DND-41 (cell line): ENCODE measurements at regions not wholly inside any gene's neighbourhood (a gene's known extent, or its start where the extent isn't known, plus 50 kb on each side); places are given as distances from the start of the nearest gene placed in this dataset.

Source experiments
- ATAC-seq: fragments of 200-7000 bp; cut with Tn5 transposase; 3 replicates; pipeline ENCODE4 v1.9.1; 2021; ENCODE audit warnings: low read depth; ENCODE audit not compliant: insufficient read depth
- DNase-seq: peaks from one replicate; pipeline ENCODE4 v3.0.0-alpha.2; 2020
- H2AFZ ChIP-seq: 2 replicates; pipeline ENCODE4 v1.6.0; 2012; ENCODE audit warnings: low read depth, low read length
- H3K27ac ChIP-seq: 2 replicates; pipeline ENCODE4 v1.5.1; 2012; ENCODE audit warnings: low read length, inconsistent platforms
- H3K27me3 ChIP-seq: fragments of 200-600 bp; sonication (generic); 2 replicates; pipeline ENCODE4 v1.6.0; 2012; ENCODE audit warnings: low read length, mild to moderate bottlenecking, inconsistent platforms; ENCODE audit not compliant: insufficient read depth, poor library complexity
- H3K36me3 ChIP-seq: 2 replicates; pipeline ENCODE4 v1.5.1; 2012; ENCODE audit warnings: low read length, inconsistent platforms; ENCODE audit not compliant: insufficient read depth
- H3K4me1 ChIP-seq: 2 replicates; pipeline ENCODE4 v1.5.1; 2012; ENCODE audit warnings: mild to moderate bottlenecking, low read length; ENCODE audit not compliant: insufficient read depth
- H3K4me2 ChIP-seq: 2 replicates; pipeline ENCODE4 v1.6.0; 2012; ENCODE audit warnings: mild to moderate bottlenecking, moderate library complexity, low read length, inconsistent platforms; ENCODE audit not compliant: insufficient read depth
- H3K4me3 ChIP-seq, 2 experiments: fragments of 200-600 bp in 1 of 2; shearing (Covaris generic) in 1 of 2; 2 replicates each; pipeline ENCODE4 v1.5.1; 2012 to 2016; ENCODE audit warnings: inconsistent platforms in 2 of 2, low read length in 2 of 2, mild to moderate bottlenecking in 2 of 2, low read depth in 1 of 2, moderate library complexity in 1 of 2
- H3K79me2 ChIP-seq: 2 replicates; pipeline ENCODE4 v1.6.0; 2012; ENCODE audit warnings: low read length, inconsistent platforms; ENCODE audit not compliant: insufficient read depth
- H3K9ac ChIP-seq: 2 replicates; pipeline ENCODE4 v1.6.0; 2012; ENCODE audit warnings: low read depth, mild to moderate bottlenecking, inconsistent platforms, low read length, moderate library complexity
- H3K9me3 ChIP-seq: 2 replicates; pipeline ENCODE4 v1.5.1; 2012; ENCODE audit warnings: low read length, moderate library complexity, mild to moderate bottlenecking, inconsistent platforms; ENCODE audit not compliant: insufficient read depth, severe bottlenecking
- H4K20me1 ChIP-seq: 2 replicates; pipeline ENCODE4 v1.6.0; 2012; ENCODE audit warnings: low read length; ENCODE audit not compliant: insufficient read depth
- CTCF ChIP-seq: IDR thresholded peaks from 2 replicates; pipeline ENCODE4 v1.5.1; 2012; ENCODE audit warnings: borderline replicate concordance, low read length, moderate library complexity, mild to moderate bottlenecking; ENCODE audit not compliant: poor library complexity, severe bottlenecking; ENCODE audit errors: extremely low read depth
- EZH2 ChIP-seq: IDR thresholded peaks from 3 replicates; pipeline ENCODE4 v1.6.1; 2012; ENCODE audit warnings: borderline replicate concordance, low read depth, mild to moderate bottlenecking, moderate library complexity, low read length, inconsistent platforms; ENCODE audit not compliant: severe bottlenecking

DNA sequence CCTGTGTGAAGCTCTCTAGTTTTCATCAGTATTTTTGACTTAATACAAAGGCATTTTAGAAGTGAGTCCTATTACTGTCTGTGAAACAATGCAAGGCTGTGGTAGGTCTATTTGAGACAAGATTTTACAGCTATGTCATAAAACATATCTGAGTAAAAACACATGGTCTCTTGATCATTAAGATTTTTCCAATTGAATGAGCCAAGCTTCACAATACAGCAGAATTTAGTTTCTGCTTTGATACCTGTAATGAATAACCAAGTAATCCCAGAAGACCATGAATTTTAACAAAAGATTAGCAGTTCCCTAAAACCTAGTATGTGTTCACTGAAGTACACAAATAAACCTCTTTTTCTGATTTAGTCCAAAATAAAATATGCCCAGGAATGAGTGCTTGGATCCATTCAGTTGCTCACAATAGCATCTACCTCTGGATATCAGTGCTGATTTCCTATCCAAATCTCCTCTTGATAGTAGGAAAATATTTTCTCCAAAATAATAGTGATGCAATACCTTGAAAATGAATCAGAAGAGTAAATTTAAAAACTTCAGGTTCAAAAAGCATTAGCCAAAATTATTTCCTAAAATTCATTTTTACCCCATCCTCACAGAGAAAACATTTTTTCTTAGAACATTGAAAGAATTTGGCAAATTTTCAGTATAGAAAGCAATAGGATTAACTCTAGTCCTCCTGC is 533.5 kb upstream of the SGCG start:
- Histone ChIP-seq H3K4me1 (no peaks in the 10 kb centered on the region), H3K4me2 (no peak overlapping the region), H3K36me3 (no peaks in the 10 kb centered on the region), H3K4me3 (no peak overlapping the region), H4K20me1 (no peaks in the 10 kb centered on the region), H3K27me3 (no peaks in the 10 kb centered on the region), H3K9ac (no peak overlapping the region), H3K9me3 (no peaks in the 10 kb centered on the region), H3K27ac (no peak overlapping the region), H3K79me2 (no peaks in the 10 kb centered on the region), H2AFZ (no peak overlapping the region)
- ATAC-seq (no peak), DNase-seq (no peak)
- TF ChIP-seq EZH2 (no peak), CTCF (no peak)

- Histone ChIP-seq H3K79me2 (no peaks in the 10 kb centered on the region), H4K20me1 (no peaks in the 10 kb centered on the region), H3K4me1 (no peaks in the 10 kb centered on the region), H3K9me3 (no peaks in the 10 kb centered on the region), H3K9ac (no peak overlapping the region), H3K27me3 (no peaks in the 10 kb centered on the region), H3K4me2 (no peak overlapping the region), H3K27ac (no peak overlapping the region), H3K36me3 (no peaks in the 10 kb centered on the region), H3K4me3 (no peak overlapping the region), H2AFZ (no peak overlapping the region)
- ATAC-seq (no peak), DNase-seq (no peak)
- TF ChIP-seq EZH2 (no peak), CTCF (no peak)
Observed at GRCh38 chr13:22648320-22648801, 532.4 kb upstream of the SGCG start.

DNA sequence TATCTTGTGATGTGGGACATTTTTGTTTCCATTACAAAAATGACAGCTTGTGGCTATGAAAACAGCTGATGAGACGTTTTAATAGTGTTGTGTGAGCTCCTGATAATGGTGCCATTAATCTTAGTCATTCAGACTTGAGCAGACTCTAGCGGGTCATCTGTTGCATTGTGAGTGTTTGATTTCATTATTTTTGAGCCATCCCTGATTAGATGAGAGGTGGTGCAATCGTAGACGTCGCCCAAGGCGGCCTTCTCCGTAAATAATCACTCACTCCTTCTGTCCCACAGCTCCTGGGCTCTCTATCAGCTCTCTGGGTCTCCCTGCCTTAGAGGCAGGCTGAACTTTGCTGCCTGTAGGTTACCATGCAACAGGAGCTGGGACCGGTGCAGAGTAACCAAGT is 528.0 kb upstream of the SGCG start:
- DNase-seq (no peak), ATAC-seq (no peak)
- Histone ChIP-seq H3K27me3 (no peaks in the 10 kb centered on the region), H4K20me1 (no peaks in the 10 kb centered on the region), H3K9me3 (no peaks in the 10 kb centered on the region), H3K79me2 (no peaks in the 10 kb centered on the region), H3K9ac (no peak overlapping the region), H2AFZ (no peak overlapping the region), H3K4me1 (no peaks in the 10 kb centered on the region), H3K36me3 (no peaks in the 10 kb centered on the region), H3K27ac (no peak overlapping the region), H3K4me3 (no peak overlapping the region), H3K4me2 (no peak overlapping the region)
- TF ChIP-seq CTCF (no peak), EZH2 (no peak)

GRCh38 chr13:22653866-22654265 is 526.9 kb upstream of the SGCG start:
- Histone ChIP-seq H2AFZ (no peak overlapping the region), H3K4me1 (no peaks in the 10 kb centered on the region), H4K20me1 (no peaks in the 10 kb centered on the region), H3K27ac (no peak overlapping the region), H3K9ac (no peak overlapping the region), H3K4me3 (no peak overlapping the region), H3K79me2 (no peaks in the 10 kb centered on the region), H3K4me2 (no peak overlapping the region), H3K36me3 (no peaks in the 10 kb centered on the region), H3K9me3 (no peaks in the 10 kb centered on the region), H3K27me3 (no peaks in the 10 kb centered on the region)
- ATAC-seq, result no peak
- TF ChIP-seq CTCF (no peak), EZH2 (no peak)
- no peak for DNase-seq
